NCI-H2196 (cell line): ENCODE measurements at regions not wholly inside any gene's neighbourhood (a gene's known extent, or its start where the extent isn't known, plus 50 kb on each side); places are given as distances from the start of the nearest gene placed in this dataset.
"Not testable (repeated sequence)": the region's sequence is repeated elsewhere in the genome, so short reads cannot be mapped to it uniquely, and the experiment has no call there.

Source experiments
- DNase-seq: peaks from one replicate; lab custom pipeline; 2025; ENCODE audit not compliant: unreplicated experiment; lab: John Stamatoyannopoulos, UW

DNA sequence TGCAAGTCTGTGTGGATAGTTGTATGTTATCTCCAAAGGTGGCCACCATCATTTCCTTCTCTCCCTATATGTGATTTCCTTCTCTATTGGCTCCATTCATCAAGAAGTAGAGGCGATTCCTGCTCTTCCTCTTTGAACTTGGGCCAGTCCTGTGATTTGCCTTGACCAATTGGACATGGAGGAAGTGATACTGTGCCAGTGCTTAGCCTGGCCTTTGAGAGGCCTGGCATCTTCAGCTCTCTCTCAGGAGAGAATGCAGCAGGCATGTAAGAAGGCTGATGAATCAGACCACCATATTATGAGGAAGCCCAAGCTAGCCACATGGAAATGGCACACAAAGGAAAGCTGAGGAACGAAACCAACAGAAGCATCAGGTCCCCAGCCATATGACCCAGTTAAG, 195.0 kb upstream of the SVIL start:
- DNase-seq = no peak

- DNase-seq = no peak
Observed at GRCh38 chr10:29828956-29829355, 194.2 kb upstream of the SVIL start.

- no peak for DNase-seq
Observed at GRCh38 chr10:29828440-29828894, 193.7 kb upstream of the SVIL start.

DNA sequence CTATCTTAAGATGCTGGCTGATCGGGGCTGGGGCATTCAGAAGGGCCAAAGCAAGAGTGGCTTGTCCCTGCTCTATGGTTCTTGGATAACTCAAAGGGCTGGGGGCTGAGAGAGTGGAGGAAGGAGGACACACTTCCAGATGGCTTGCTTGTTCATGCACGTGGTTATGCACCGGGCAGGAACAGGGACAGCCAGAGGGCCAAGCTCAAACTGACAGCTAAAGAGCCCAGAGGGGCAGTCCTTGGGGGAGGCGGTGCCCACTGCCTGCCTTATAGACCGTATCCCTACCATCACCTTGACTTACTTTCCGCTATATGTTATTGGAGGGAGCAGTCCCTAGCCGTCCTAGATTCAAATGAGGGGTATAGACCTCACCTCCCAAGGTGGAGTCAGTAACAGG, 192.7 kb upstream of the SVIL start:
- no peak for DNase-seq

DNA sequence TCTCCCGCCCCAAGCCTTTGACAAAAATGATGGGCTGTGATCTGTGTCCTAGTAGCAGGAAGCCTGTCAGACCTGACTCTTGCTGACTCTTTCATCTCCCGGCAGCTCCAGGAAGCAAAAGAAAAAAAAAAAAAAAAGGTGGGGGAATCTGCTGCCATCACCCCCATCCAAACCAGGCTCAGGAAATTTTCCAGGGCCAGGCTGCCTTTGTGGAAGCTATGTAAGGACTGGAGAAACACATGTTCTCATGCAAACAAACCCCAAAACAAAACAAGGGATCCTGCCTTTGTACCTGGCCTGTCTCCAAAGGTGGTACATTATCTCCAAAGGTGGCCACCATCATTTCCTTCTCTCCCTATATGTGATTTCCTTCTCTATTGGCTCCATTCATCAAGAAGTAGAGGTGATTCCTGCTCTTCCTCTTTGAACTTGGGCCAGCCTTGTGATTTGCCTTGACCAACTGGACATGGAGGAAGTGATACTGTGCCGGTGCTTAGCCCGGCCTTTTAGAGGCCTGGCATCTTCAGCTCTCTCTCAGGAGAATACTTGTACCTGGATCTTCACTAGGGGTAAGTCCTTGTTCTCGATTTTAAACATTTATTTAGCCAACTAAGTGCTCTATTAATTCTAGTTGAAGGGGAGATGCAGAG, 192.2 kb upstream of the SVIL start:
- DNase-seq = no peak

GRCh38 chr10:29826221-29826620, 191.4 kb upstream of the SVIL start:
- DNase-seq = no peak

- no peak for DNase-seq
Observed at GRCh38 chr10:29823553-29824080, 188.8 kb upstream of the SVIL start.

DNA sequence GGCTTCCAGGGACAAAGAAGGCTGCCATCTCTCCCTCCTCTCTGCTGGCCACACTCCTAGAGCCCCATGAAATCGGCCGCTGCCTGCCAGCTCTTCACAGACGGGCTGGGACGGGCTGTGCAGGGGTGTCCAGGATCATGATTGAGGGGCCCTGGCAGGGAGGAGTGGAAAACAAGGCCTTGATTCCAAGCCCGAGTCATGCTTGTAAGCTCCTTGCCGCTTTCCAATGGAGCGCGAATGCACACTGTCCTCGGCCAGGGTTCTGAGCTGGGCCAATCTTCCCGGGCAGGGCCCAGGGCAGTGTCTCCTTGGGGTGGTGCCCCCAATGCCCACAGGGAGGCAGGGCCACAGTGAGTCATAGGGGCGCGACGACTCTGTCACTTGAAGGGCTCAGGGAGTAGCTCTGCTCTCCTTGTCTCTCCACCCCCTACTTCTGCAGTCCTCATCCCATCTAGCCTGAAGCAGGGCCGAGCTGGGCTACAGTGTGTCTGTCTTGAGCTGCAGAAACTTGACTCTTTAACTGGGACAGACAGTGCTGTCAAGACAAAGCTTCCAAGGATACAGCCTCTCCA, 186.2 kb upstream of the SVIL start:
- no peak for DNase-seq

DNA sequence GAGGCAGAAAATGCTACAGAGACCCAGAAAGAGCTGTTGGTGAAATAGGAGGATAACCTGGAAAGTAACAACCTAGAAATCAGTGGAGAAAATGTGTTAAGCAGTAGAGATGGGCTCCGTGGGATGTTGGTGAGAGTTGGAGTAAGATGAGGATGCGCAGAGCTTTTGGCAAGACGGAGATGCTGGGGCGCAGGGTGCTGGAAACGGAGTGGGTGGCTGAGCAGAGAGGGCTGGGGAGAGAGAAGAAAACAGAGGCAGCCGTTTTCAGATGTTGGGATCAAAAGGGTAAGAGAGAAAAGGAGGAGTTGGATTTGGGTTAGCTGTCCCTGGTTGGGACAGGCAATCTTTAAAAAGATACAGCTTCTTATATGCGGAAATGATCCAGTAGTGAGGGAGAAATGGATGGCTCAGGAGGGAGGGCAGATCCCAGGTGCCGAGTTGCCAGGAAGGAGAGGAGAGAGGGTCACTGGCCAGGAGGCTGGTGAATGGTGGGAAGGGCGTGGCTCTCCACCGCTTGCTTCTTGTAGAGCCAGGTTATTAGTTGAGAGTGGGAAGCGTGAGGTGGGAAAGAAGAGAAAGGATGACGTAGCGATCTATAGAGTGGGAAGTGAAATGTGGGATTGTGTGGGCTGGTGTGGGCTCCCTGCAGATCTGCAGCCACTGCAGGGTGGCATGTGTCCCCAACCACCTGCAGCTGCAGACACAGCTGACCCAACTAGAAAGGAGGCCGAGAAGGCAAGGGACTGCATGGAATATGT, 182.2 kb upstream of the SVIL start:
- DNase-seq = no peak

GRCh38 chr10:29815572-29815971, 180.8 kb upstream of the SVIL start:
- no peak for DNase-seq

DNA sequence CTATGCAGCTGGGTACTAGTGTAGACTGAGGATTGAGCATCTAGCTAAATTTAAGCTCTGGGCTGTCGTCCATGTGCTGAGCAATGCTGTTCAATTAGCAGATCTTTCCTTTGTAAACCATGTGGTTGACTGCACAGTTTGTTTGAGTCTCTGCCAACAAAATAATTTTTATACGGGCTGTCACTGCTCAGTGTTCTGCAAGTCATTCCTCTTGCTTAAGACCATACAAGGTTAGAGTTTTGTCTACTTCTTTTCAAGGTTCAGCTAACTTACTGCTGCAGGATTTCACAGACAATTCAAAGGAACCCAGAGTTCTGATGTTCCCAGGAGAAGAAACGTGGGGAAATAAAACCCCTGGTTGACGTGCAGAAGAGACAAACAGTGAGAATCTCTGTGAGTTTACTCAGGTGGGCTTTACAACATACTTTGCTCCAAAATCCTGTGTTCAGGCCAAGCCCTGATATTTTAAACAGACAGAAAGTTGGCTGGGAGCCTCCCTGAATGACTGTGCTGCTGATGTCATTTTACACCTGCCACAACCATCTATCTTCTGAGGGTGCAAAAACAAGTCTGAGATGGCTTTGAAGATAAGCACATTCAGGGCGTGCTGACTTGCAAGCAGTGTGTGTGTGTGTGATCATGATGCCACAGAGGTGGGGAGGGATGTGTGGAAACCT, 177.1 kb upstream of the SVIL start:
- DNase-seq = peak; percentile 8

DNA sequence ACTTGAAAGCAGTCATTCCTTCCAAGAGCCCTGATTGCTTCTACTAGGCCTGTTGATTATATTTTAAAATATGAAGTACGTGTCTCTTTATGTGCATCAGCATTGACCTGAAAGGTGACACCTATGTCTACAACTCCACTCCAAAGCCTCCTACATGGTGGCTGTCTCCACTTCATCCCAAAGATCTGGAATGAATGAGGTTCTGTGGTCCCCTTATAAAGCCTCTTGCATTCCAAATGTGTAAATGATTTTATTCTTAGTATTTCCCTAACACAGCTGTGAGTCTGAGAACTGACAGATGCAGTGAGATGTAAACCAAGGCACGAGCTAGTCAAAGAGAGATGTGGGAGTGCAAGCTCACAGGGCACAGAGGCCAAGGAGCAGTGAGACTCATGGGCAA, 176.0 kb upstream of the SVIL start:
- no peak for DNase-seq

- not testable (repeated sequence) for DNase-seq
Observed at GRCh38 chr10:29810231-29810630, 175.5 kb upstream of the SVIL start.

DNA sequence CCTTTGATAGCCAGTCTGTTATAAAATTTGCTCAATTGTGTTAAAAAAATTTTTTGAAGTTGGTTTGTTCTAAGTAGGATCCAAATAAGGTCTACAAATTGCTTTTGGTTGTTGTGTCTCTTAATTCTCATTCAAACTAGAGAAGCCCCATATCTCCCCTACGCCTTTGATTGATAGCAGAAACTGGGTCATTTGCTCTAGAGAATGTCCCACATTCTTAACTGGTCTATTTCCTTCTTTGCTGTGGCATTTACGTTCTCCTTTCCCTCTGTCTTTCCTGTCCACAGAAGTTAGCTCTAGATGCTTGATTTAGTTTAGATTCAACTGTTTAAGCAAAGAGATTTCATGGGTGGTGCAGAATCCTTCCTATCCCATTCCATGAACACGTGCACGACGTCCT, 174.6 kb upstream of the SVIL start:
- DNase-seq = no peak

- no peak for DNase-seq
Observed at GRCh38 chr10:29807163-29807806, 172.5 kb upstream of the SVIL start.

DNA sequence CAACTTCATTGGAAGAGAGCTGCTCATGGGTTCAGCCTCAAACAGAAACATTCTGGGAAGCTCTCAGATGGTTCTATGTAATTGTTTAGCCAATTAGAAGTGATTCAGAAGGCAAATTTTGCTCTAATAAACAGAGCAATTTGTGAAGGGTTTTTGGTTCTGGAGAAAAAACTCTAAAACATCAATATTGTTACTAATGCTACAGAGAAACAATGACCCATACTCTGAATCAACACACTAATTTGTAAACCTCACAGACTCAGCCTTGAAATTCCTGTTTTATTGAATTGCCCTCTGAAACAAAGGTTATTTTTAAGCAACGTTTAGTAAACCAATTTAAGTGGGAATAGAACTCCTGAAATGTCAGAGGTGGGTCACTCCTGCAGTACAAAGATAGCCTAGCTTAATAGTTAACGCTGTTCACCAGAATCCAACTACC, 171.6 kb upstream of the SVIL start:
- DNase-seq = no peak

DNA sequence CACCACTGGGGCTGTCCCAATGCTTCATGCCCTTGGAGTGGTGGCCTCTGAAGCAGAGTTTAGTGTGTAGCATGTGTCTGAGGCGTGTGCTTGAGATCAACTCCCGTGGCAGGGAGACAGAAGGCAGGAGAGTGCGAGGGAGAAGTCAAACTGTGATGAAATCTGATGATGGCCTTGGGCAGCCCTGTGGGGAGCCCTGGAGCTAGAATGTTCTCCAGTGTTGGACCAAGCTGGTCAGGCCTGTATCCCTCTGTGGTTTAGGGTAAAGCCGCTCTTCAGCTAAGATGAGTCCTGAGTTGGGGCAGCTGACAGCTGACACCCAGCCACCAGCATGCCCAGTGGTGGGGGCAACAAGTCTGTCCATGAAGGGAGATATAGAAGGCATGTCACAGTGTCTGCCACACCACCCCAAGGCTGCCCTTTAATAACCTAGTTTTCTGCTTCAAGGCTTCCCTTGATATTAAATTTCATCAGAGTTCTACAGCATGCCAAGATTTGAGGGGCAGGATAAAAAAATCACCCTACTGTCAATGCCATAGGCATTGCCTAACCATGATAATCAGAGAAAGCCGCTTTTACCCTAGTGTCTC, 170.5 kb upstream of the SVIL start:
- DNase-seq = no peak

- peak; percentile 1 for DNase-seq
Observed at GRCh38 chr10:29804025-29804852, 169.5 kb upstream of the SVIL start.

- DNase-seq = no peak
Observed at GRCh38 chr10:29802171-29802570, 167.4 kb upstream of the SVIL start.
